Anterior cingulate cortex (tissue), 58 donors: ENCODE measurements at regions not wholly inside any gene's neighbourhood (a gene's known extent, or its start where the extent isn't known, plus 50 kb on each side); places are given as distances from the start of the nearest gene placed in this dataset.

ENCODE experiments used
- DNase-seq, 58 donors: peaks; one replicate each; lab custom pipeline; 2025; lab: John Stamatoyannopoulos, UW

DNA sequence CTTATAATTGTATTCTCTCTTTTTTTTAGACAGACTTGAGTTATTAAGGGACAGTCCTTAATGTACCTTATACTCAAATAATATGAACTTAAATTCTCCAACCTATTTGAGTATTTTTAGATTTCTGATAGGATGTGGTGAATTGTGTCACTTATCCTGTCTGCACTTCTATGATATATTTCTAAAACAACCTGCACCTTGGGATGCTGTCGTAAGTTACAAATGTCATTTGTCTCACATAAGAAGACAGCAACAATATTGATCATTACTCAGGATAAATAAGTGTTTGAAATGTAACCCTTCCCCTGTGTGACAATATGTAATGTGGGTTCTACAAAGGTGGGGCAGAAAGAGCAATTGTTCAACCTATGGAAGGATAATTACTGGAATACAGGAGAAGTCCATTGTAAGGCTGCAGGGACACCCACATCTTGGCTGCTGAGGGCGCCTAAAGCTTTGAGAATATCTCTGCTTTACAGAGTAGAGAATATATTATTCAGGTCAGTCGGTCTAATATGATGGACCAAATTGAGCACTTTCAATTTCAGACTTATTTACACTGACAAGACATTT, 236.9 kb upstream of the PRR20A start:
- DNase-seq, result no peak

DNA sequence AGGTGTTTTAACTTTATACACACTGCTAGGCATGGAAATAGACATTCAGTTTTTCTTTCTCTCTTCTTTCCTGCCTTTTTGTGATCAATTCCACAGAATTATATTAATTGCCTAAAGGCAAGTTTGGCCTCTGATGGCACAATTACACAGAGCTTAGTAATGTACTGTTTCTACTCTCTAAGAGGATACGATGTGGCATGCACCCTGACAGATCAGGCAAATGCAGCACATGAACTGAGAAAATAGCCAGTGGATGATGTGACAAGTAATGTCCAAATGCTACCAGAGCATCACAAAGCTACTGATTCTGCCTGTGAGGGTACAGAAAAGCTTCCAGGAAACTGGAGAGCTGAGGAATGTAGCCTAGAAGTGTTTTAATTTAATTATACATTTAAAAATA, 233.8 kb upstream of the PRR20A start:
- DNase-seq, result no peak

DNA sequence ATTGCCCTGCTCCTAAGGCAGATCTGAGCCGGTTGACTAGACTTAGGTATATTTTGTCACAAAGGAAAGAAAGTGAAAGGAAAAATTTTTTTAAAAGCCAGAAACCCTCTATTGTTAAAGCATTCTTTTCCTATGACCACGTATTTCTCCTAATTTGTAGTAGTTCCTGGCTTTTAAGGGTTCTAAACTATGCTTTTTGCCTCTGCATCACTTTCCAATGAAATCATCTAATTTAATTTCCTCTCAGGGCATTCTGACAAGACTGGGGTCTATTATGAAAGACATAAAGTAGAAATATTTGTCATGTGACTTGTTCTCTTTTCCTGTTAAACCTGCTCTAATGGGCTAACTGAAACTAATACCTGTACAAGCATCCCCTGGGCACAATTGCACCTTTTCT, 233.0 kb upstream of the PRR20A start:
- DNase-seq, result no peak

DNA sequence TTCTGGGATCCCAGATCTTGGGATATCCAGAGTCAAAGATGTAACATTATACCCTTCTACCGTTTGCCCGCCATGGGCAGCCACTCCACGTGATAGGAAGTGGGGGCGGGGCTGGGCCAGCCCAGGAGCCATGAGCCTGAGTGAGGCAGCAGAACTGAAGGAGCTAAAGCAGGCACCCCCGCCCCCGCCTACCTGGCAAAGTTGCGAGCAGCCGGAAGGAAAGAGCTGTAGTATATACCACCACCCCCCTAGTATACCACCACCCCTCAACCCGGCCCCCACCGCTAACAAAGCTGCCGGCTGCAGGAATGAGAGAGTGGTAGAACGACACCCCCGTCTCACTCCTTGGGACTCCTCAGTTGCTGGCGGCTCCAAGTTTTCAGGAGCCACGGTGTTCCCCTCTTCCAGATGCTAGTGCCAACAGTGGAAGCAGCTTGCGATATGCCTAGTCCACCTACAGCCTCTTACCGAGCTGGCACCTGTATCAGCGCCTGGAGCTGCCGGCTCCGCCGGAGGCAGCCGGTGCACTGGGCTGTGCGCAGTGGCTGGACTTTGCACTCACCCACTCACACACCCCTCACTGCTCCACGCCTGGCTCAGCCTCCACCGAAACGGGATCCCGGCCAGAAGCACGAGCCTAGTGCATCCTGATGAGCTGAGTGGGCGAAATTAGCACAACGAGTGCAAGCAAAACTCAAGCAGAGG, 230.7 kb upstream of the PRR20A start:
- peak in 14 of 58 donors; percentile 1 to 77 (median 14) for DNase-seq

DNA sequence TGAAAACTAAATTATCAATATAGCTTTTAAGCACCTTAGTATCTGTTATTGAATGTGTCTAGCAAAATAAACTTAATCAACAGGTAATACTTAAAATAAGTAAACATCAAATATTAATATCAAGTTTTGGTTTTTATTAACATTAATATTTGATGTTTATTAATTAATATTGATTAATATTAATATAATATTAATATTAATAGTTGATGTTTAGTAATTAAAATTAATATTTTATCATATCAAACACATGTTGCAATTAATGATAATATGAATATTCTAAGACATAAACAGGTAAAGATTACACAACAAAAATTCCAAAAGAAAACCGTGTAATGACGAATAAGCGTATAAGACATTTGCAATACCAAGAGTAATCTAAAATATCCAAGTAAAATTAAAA, 222.8 kb upstream of the PRR20A start:
- no peak for DNase-seq

DNA sequence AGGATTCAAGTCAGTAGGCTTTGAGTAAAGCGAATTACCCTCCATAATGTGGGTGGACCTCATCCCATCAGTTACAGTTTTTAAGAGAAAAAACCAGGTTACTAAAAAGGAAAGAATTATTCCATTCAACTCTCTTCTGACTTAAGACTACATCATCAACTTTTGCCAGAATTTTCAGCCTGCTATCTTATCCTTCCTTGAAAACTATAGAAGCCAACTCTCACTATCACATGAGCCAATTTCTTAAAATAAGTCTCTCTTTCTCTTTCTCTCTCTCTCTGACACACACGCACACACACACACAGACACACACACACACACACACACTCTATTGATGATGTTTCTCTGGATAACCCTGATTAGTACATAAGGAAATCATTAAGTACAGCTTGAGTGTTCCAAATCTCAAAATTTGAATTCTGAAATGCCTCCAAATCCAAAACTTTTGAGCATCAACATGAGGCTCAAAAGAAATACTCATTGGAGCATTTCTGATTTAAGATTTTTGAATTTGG, 217.0 kb upstream of the PRR20A start:
- no peak for DNase-seq

DNA sequence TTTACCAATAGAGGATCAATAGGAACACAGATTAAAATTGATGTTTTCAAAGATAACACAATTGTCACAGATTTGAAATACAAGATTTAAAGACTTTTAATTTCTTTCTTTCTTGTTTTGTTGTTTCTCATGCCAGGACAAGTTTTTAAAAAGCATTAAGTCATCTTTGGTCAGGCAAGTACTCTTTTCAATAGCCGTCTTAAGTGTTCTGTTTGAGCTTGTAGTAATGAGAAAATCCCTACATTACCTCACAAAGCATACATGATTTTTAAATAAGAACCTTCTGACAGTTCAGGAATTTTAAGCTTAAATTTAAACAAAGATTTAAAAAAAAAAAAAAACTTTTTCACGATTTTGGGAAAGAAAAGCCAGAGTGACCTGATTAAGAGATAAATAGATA, 216.3 kb upstream of the PRR20A start:
- no peak for DNase-seq

DNA sequence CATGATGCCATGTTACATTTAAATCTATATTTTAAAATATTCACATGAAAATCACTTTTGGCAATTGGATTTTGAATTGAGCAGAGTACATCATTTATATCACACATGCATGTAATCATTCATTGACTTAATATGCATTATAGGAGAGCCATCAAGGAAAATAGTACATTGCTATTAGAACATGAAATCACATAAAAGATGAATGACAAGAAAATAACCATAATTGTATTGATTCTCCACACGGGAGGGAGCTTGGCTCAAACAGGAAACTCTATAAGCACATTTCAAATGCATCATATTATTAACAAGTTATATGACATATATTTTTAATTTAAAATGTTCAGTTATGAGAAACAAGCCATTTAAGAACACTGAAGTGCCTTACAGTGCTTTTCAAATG, 208.6 kb upstream of the PRR20A start:
- no peak for DNase-seq

DNA sequence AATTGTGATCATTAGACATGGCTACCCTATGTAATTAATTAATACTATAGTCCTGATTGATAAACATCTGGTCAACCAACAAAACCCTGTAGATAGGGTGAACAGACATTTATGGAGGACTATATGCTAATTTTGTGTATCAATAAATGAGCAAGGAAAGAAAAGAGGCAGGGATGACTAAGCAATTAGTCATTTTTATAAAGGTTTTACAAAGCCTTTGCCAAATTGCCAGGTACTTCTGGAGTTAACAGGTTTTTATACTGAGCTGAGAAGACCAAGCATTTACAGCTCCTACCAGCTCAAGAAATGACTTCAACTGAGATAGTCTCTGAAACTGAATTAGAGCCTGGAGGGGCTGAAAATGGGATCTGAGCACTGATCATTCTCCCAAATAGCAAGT, 186.8 kb upstream of the PRR20A start:
- DNase-seq, result no peak

DNA sequence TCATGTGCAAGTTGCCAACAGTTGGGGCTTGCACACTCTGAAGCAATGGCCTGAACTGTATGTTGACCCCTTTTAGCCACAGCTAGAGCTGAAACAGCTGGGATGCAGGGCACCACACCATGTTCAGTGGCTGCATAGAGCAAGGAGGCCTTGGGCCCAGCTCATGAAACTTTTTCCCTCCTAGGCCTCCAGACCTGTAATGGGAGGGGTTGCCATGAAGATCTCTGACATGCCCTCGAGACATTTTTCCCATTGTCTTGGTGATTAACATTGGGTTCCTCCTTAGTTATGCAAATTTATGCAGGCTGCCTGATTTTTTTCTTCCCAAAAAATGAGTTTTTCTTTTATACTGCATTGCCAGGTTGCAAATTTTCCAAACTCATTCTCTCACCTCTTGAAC, 165.1 kb upstream of the PRR20A start:
- DNase-seq, result no peak

DNA sequence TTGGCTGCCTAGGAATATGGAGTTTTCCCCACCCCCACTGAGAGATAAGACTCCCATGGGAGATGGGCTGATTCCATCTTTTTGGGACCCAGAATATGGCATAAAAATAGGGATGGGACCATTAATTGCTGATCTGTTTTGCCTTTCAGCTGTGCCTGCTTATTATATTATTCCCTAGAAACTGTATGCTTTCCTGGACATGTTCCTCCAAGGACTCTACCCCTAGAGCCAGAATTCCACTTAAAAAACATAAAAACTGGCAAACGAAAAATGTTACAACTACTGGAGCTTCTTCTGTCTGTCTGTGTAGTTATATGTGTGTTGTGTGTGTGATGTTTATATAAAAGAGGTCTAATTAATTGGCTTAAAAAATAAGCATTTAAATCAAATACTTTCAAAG, 159.9 kb upstream of the PRR20A start:
- DNase-seq, result no peak

DNA sequence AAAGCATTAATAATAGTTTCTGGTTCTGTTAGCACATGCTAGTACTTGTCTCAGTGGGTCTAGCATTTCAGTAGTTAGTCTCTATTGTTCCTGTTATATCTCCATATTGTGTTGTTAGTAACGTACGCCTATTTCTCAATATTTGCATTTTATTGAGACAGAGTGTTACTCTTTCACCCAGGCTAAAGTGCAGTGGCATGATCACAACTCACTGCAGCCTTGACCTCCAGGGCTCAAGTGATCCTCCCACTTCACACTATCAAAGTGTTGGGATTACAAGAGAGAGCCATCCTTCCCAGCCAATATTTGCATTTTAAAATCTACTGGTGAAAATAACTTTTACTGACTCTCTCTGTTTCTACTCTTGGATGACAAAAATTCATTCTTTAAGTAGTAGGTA, 154.6 kb upstream of the PRR20A start:
- no peak for DNase-seq

DNA sequence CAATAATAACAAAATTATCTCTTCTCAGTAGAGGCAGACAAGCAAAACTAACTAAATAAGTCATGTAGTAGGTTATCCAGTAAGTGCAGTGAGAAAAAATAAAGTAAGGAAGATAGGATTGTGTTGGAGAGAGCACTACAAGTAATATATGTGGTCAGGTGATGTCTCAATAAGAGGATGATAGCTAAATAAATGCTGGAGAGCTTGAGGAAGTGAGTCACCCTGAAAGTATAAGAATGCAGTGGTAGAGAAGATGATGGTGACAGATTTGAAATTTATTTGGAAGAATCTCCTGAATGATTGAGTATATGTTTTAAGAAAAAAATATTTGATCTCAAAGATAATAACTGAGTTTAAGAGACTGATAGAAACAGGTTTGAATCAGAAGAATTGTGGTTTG, 152.2 kb upstream of the PRR20A start:
- DNase-seq, result no peak

DNA sequence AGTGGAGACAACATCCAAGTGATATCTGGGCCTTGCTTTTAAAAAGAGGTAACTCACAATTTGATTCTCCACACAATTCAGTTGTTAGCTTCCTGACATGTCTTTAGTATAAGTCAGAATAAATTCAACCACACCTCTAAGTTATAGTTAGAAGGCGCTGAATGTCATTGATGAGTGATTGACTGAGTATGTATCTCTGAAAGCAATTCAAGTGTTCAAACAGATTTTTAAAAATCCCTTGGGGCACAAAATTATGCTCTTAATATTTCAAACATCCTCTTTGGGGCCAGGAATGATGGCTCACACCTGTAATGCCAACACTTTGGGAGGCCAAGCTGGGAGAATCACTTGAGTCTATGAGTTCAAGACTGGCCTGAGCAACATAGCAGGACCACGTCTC, 137.0 kb upstream of the PRR20A start:
- DNase-seq, result no peak

DNA sequence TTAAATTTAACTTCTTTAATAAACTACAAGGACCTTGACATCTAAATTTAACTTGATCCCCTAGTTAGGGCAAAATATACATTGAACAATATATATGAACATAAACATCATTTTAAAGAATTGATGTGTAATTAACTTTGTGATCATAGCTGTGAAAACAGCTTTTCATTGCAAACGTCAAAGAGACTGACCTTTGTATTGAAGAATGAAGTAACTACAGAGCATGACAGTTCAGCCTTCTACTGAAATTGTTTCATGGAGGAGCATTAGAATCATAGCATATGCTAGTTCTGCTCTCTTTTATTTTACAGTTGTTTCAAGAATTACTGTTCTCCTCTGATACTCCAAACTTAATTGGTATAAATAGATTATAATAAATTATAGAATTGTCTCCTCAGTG, 123.4 kb upstream of the PRR20A start:
- no peak for DNase-seq

DNA sequence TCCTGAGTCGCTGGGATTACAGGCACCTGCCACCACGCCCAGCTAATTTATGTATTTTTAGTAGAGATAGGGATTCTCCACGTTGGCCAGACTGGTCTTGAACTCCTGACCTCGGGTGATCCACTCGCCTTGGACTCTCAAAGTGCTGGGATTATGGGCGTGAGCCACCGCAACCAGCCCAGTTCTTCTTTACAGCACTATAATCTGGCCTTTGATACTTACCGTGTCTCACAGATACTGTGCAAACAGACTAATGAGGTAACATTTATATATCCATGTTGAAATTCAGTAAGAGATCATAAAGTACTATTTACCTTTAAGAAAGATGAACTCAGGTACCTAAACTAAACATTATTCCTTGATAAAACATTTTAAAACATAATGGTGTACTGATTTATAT, 121.8 kb upstream of the PRR20A start:
- no peak for DNase-seq

DNA sequence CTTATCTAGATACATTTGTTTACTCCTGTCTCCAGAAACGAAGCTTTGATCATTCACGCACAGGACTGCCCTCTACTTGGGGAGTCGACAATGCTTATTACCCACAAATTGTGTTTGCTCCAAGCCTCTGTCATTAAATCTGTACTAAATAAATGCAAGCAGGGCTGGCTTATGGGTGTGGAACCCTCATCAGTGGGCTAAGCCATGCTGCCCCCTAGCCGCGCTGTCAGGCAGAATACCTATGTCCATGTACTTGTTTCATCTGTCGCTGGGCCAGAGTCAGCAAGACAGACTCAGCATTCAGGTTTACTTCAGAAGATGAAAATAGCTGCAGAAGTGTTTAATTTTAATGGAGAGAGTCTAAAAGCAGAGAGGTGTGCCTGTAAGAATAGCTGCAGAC, 110.0 kb upstream of the PRR20A start:
- no peak for DNase-seq

DNA sequence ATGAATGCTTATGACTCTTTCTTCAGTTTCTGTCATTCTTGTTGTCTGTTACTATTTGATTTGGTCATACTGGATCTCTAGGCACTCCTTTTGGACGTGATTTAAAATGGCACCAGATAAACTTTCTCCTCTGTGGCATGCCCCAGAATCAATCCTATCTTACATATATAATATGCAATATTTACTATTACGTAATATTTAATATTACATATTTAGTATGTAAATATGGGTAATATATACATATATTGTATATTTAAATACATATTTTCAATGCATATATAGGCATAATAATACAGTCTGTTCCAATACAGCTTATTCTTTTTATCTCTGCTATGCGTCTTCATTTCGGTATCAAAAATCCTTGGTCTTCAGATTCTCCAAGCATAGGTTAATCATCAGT, 104.4 kb upstream of the PRR20A start:
- DNase-seq, result no peak

DNA sequence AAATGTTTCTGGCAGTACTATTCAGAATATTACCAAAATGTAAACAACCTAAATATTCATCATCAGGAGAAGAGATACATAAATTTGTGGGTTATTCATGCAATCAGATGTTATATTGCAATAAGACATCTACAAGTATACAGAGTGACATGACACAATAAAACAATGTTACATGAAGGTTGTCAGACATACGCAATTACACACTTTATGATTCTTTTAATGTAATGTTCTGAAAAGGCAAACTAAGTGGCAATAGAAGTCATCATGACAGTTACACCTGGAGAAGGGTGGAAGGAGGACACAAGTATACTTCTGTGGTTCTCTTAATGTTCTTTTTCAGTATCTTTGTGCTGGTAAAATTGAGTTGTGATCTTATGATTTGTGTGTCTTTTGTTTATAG, 95.8 kb upstream of the PRR20A start:
- DNase-seq, result no peak

DNA sequence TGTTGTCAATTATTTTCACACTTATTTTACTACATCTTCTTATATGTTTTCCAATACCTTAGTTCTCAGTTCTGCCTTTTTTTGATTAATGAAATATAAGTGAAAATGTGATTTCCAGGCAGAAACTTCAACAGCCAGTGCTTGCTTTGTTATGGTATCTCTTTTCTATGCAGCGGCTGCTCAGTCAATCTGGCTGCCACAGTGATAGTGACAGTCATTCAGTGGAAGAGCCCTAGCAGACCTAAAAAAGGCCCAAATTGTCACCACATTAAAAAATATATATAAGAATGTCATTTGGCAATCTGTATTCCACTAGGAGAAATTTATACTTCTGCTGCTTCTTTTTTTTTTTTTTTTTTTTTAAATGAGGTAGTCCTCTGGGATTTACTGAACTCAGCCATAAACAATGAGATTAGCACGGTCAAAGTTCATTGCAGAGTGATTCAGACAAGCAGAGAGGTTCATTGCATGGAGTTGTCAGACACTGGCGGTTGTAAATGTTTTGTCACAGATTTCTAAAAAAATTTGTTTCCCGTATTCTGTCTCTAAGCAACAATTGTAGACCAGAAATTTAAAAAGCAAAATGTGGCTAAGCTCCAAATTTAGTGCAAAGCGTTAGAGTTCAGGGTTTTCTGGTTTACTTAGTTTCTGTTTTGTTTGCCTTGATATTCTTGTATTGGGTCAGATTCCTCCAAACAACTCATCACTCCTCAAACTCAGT, 94.7 kb upstream of the PRR20A start:
- no peak for DNase-seq

DNA sequence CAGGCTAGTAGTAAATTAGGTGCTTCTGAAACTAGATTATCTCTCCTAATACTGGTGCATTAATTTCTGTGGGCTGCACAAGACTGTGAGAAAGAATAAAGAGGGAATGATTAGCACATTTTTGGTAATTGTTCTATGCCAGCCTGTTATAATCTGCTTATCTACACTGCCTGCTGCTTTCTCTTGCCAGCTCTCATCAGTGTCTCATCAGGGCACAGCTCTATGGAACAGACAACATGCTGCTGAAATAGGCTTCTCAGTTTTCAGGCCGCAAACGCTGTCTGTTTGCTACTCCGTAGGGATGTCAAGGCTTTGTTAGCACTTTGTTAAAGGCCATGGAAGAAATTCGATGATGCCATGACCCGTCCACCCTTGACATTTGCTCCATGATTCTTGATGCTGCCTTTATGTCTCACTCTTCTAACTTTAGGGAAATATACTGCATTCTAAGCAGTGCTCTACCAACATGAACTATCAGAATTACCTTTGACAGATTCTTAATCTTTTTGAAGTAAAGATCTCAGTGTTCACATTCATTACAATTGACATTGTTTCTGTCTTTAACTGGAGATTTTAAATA, 84.0 kb upstream of the PRR20A start:
- DNase-seq, result no peak

DNA sequence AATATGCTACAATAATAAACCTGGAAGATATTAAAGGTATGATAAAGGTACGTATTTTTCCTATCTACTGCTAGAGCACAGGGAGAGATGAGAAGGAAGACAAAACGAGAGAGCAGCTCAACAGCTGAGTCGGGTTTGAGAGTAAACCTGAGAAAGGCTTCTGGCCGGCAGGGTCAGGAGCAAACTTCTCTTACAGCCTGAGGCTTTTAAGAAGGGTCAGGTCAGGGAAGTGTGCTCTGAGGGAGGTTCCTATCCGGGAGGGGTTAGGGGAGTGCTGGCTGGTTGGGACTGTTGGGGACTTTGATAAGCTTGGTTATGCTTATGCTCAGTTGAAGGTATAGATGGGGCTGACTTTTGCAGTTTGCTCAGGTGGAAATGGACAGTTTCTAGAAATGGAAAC, 77.7 kb upstream of the PRR20A start:
- DNase-seq, result no peak
